ENCODE measurements at regions not wholly inside any gene's neighbourhood (a gene's known extent, or its start where the extent isn't known, plus 50 kb on each side); places are given as distances from the start of the nearest gene placed in this dataset.

GRCh38 chr3:8112587-8112986 lies 389.0 kb upstream of the LMCD1 start:
- TF ChIP-seq POLR2A (IDR thresholded peaks at IDR 0.05; ENCODE audit: low read depth, low read length) (no peak), POLR2AphosphoS5 (IDR thresholded peaks at IDR 0.05; ENCODE audit: low read depth, low read length) (no peak)
